Astrocyte (in vitro differentiated cells and primary cell): ENCODE measurements at regions not wholly inside any gene's neighbourhood (a gene's known extent, or its start where the extent isn't known, plus 50 kb on each side); places are given as distances from the start of the nearest gene placed in this dataset.

Experiments used
- DNase-seq: peaks from one replicate; pipeline ENCODE4 v3.0.0-alpha.2; 2010; ENCODE audit warnings: low read depth
- FAIRE-seq: peaks from 2 replicates; lab custom pipeline; 2011; peaks lifted over from hg19 to GRCh38; lab: Jason Lieb, UNC
- H2AFZ ChIP-seq: 2 replicates; pipeline ENCODE4 v1.6.0; 2012; ENCODE audit warnings: low read depth, low read length, inconsistent platforms
- H3K27ac ChIP-seq: 2 replicates; pipeline ENCODE4 v1.5.1; 2011; ENCODE audit warnings: low read depth, low read length, inconsistent platforms
- H3K27me3 ChIP-seq: 2 replicates; pipeline ENCODE4 v1.6.0; 2011; ENCODE audit warnings: low read length, inconsistent platforms; ENCODE audit not compliant: insufficient read depth
- H3K36me3 ChIP-seq: 2 replicates; pipeline ENCODE4 v1.5.1; 2011; ENCODE audit warnings: low read length, inconsistent platforms; ENCODE audit not compliant: insufficient read depth
- H3K4me1 ChIP-seq: 2 replicates; pipeline ENCODE4 v1.5.1; 2011; ENCODE audit warnings: low read length, inconsistent platforms; ENCODE audit not compliant: insufficient read depth
- H3K4me2 ChIP-seq: 2 replicates; pipeline ENCODE4 v1.6.0; 2012; ENCODE audit warnings: low read length, inconsistent platforms
- H3K4me3 ChIP-seq: 2 replicates; pipeline ENCODE4 v1.5.1; 2011; ENCODE audit warnings: low read depth, mild to moderate bottlenecking, low read length, inconsistent platforms; ENCODE audit not compliant: insufficient read depth
- H3K79me2 ChIP-seq: 2 replicates; pipeline ENCODE4 v1.6.0; 2012; ENCODE audit warnings: mild to moderate bottlenecking, low read length, inconsistent platforms; ENCODE audit not compliant: insufficient read depth
- H3K9ac ChIP-seq: 2 replicates; pipeline ENCODE4 v1.6.0; 2012; ENCODE audit warnings: mild to moderate bottlenecking, low read length, inconsistent platforms
- H3K9me3 ChIP-seq: 2 replicates; pipeline ENCODE4 v1.5.1; 2012; ENCODE audit warnings: low read depth, mild to moderate bottlenecking, low read length, inconsistent platforms; ENCODE audit not compliant: insufficient read depth
- H4K20me1 ChIP-seq: 2 replicates; pipeline ENCODE4 v1.6.0; 2012; ENCODE audit warnings: low read length, inconsistent platforms; ENCODE audit not compliant: insufficient read depth
- H3K27ac Mint-ChIP-seq: one replicate; pipeline ENCODE4 v1.8.0; 2021; ENCODE audit warnings: mild to moderate bottlenecking, mixed read lengths; ENCODE audit not compliant: unreplicated experiment
- H3K27me3 Mint-ChIP-seq: one replicate; pipeline ENCODE4 v1.8.0; 2021; ENCODE audit warnings: low read depth, mixed read lengths; ENCODE audit not compliant: unreplicated experiment
- H3K36me3 Mint-ChIP-seq: one replicate; pipeline ENCODE4 v1.8.0; 2021; ENCODE audit warnings: low read depth, mixed read lengths; ENCODE audit not compliant: unreplicated experiment
- H3K4me1 Mint-ChIP-seq: one replicate; pipeline ENCODE4 v1.8.0; 2021; ENCODE audit warnings: low read depth, mixed read lengths; ENCODE audit not compliant: unreplicated experiment
- H3K4me3 Mint-ChIP-seq: one replicate; pipeline ENCODE4 v1.8.0; 2021; ENCODE audit warnings: mild to moderate bottlenecking, moderate library complexity, mixed read lengths; ENCODE audit not compliant: unreplicated experiment
- H3K9me3 Mint-ChIP-seq: one replicate; pipeline ENCODE4 v1.8.0; 2021; ENCODE audit warnings: mild to moderate bottlenecking, mixed read lengths; ENCODE audit not compliant: unreplicated experiment
- EZH2 ChIP-seq: IDR thresholded peaks from 2 replicates; pipeline ENCODE4 v1.6.1; 2012; ENCODE audit warnings: mild to moderate bottlenecking, low read length, inconsistent platforms; ENCODE audit not compliant: insufficient read depth
- TF ChIP-seq, protein P1 (sequence below): IDR thresholded peaks from 2 replicates; pipeline ENCODE4 v1.5.1; 2011; ENCODE audit warnings: low read depth, mild to moderate bottlenecking, inconsistent platforms, low read length, moderate library complexity; ENCODE audit not compliant: insufficient read depth

DNA sequence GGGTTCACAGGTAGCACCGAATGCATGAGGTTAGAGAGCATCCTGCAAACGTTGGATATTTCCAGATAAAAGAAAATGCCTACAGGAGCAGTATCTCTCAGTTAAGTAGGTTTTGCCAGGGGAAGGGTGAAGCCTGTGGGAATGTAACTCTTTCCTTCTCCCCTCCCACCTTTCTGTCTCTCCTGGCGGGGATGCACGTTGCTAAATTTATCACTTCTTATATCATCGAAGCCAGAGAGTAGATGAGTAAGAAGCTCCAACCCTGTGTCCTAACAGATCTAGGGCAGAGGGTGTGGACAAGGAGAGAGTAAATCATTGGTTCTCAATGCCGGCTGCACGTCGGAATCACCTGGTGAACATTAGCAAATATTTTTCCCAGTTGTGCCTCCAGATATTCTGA lies 457.5 kb downstream of the ENC1 start:
- FAIRE-seq, result no peak
- Mint-ChIP-seq H3K27ac (no peak overlapping the region), H3K36me3 (no peaks in the 10 kb centered on the region), H3K27me3 (no peaks in the 10 kb centered on the region), H3K4me1 (peaks cover 47% of the 10 kb centered on the region), H3K4me3 (no peak overlapping the region), H3K9me3 (no peaks in the 10 kb centered on the region)
- Histone ChIP-seq H3K4me1 (peaks cover 26% of the 10 kb centered on the region), H3K9ac (no peak overlapping the region), H3K4me3 (no peak overlapping the region), H3K27me3 (no peaks in the 10 kb centered on the region), H3K4me2 (no peak overlapping the region), H2AFZ (no peak overlapping the region), H3K27ac (no peak overlapping the region), H3K9me3 (no peaks in the 10 kb centered on the region), H4K20me1 (no peaks in the 10 kb centered on the region), H3K36me3 (no peaks in the 10 kb centered on the region), H3K79me2 (no peaks in the 10 kb centered on the region)
- DNase-seq, result no peak
- TF ChIP-seq EZH2, result no peak
- TF ChIP-seq, protein P1, sequence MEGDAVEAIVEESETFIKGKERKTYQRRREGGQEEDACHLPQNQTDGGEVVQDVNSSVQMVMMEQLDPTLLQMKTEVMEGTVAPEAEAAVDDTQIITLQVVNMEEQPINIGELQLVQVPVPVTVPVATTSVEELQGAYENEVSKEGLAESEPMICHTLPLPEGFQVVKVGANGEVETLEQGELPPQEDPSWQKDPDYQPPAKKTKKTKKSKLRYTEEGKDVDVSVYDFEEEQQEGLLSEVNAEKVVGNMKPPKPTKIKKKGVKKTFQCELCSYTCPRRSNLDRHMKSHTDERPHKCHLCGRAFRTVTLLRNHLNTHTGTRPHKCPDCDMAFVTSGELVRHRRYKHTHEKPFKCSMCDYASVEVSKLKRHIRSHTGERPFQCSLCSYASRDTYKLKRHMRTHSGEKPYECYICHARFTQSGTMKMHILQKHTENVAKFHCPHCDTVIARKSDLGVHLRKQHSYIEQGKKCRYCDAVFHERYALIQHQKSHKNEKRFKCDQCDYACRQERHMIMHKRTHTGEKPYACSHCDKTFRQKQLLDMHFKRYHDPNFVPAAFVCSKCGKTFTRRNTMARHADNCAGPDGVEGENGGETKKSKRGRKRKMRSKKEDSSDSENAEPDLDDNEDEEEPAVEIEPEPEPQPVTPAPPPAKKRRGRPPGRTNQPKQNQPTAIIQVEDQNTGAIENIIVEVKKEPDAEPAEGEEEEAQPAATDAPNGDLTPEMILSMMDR, result no peak

DNA sequence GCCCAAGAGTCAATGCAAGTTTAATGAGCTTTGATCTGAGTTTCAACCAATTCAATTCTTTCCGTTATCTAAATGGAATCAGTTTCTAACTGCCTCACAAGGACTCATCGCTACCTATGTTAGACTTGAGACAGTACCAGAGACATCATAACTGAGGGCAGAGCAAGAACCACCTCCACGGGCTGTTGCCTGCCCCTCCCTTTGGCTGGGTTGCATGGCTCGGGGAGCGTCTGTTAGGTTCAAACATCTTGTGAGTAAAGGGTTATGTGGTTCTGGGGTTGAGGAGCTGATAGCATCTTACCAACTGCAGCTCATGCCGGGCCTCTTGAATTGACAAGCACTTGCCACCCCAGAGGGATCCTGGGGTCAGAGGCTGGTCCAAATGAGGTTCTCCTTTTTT lies 457.9 kb downstream of the ENC1 start:
- DNase-seq (no peak), FAIRE-seq (no peak)
- peaks cover 25% of the 10 kb centered on the region for H3K4me1 ChIP-seq
- H3K27ac ChIP-seq, result no peak overlapping the region
- no peak overlapping the region for H3K4me2 ChIP-seq
- Mint-ChIP-seq H3K4me3 (no peak overlapping the region), H3K27ac (no peak overlapping the region), H3K9me3 (no peaks in the 10 kb centered on the region), H3K4me1 (peaks cover 42% of the 10 kb centered on the region), H3K27me3 (no peaks in the 10 kb centered on the region), H3K36me3 (no peaks in the 10 kb centered on the region)
- H3K9me3 ChIP-seq, result no peaks in the 10 kb centered on the region
- H2AFZ ChIP-seq, result no peak overlapping the region
- no peaks in the 10 kb centered on the region for H3K79me2 ChIP-seq
- H4K20me1 ChIP-seq, result no peaks in the 10 kb centered on the region
- H3K9ac ChIP-seq, result no peak overlapping the region
- H3K4me3 ChIP-seq, result no peak overlapping the region
- TF ChIP-seq EZH2, result no peak
- TF ChIP-seq, protein P1, result no peak
- no peaks in the 10 kb centered on the region for H3K27me3 ChIP-seq
- H3K36me3 ChIP-seq, result no peaks in the 10 kb centered on the region

DNA sequence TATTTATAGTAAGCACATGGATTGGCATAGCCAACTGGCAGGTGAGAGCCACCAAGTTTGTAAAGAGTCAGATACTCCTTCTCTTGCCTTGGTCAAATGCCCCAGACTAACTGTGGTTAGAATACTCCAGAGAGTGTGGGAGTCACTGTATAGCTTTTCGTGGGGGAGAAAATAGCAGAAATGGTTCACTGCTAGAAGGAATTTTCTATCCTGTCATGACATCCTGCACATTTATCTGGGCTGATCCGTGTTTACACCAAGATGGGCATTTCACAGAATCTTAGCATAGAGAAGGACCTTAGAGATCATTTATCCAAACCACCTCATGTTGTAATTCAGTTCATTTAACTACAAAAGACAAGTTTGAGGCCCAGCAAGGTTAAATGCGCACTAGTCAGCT lies 460.8 kb downstream of the ENC1 start:
- Histone ChIP-seq H3K36me3 (no peaks in the 10 kb centered on the region), H3K9ac (no peak overlapping the region), H4K20me1 (no peaks in the 10 kb centered on the region), H3K27ac (peak overlapping the region; percentile 32), H3K79me2 (no peaks in the 10 kb centered on the region), H2AFZ (no peak overlapping the region), H3K4me1 (peaks cover 9% of the 10 kb centered on the region), H3K27me3 (no peaks in the 10 kb centered on the region), H3K4me3 (no peak overlapping the region), H3K4me2 (no peak overlapping the region), H3K9me3 (no peaks in the 10 kb centered on the region)
- Mint-ChIP-seq H3K27ac (no peak overlapping the region), H3K36me3 (no peaks in the 10 kb centered on the region), H3K9me3 (no peaks in the 10 kb centered on the region), H3K4me3 (no peak overlapping the region), H3K4me1 (peaks cover 23% of the 10 kb centered on the region), H3K27me3 (peaks cover 7% of the 10 kb centered on the region)
- TF ChIP-seq, protein P1, result no peak
- no peak for TF ChIP-seq EZH2
- FAIRE-seq (no peak), DNase-seq (peak; percentile 56)
